K562 (cell line): ENCODE measurements at regions not wholly inside any gene's neighbourhood (a gene's known extent, or its start where the extent isn't known, plus 50 kb on each side); places are given as distances from the start of the nearest gene placed in this dataset.

Experiments
- ATAC-seq: fragments of 200-7000 bp; cut with Tn5 transposase; 3 replicates; pipeline ENCODE4 v1.9.1; 2020; ENCODE audit warnings: moderate library complexity
- BruUV-seq: library from RNA; stranded (reverse); fragments of 400-500 nt; replicated peaks from 2 replicates; lab custom pipeline; 2021; lab: Mats Ljungman, UMichigan
- CTCF ChIA-PET: fragments of 300-600 bp; formaldehyde crosslinking; extraction: SDS; loops from one replicate; lab custom pipeline; 2021; ENCODE audit warnings: low intra/inter-chr PET ratio; lab: Yijun Ruan, JAX
- POLR2A ChIA-PET: fragments of 300-600, 350-650 bp; sonication (Branson Sonifier 250); formaldehyde crosslinking; extraction: SDS; loops from one replicate; lab custom pipeline; 2021; ENCODE audit warnings: antibody characterized with exemption, inconsistent platforms; lab: Yijun Ruan, JAX
- DNase-seq, 4 experiments: peaks; one replicate each; pipeline versions ENCODE4 v3.0.0 to v3.0.0-alpha.2; 2011 to 2018; ENCODE audit warnings: low spot score in 3 of 4, mixed read lengths in 3 of 4; ENCODE audit errors: extremely low read depth in 1 of 4
- FAIRE-seq: peaks from 2 replicates; lab custom pipeline; 2011; peaks lifted over from hg19 to GRCh38; lab: Jason Lieb, UNC
- H2AFZ ChIP-seq: 2 replicates; pipeline ENCODE4 v1.6.0; 2011; ENCODE audit warnings: low read depth, low read length, control low read depth, inconsistent platforms
- H3K27ac ChIP-seq: fragments of 200-600 bp; 3 replicates; pipeline ENCODE4 v1.8.0; 2011; ENCODE audit warnings: low read depth, mild to moderate bottlenecking, control low read depth, inconsistent platforms, low read length, moderate library complexity, mixed read lengths; ENCODE audit errors: extremely low read depth
- H3K27me3 ChIP-seq, 2 experiments: fragments of 300-600 bp in 1 of 2; 2 replicates in 1 of 2; 3 replicates in 1 of 2; pipeline versions ENCODE4 v1.6.0 to v1.8.0; 2011; ENCODE audit warnings: inconsistent platforms in 2 of 2, low read length in 2 of 2, mild to moderate bottlenecking in 1 of 2, mixed read lengths in 1 of 2, moderate library complexity in 1 of 2; ENCODE audit not compliant: control insufficient read depth in 2 of 2, insufficient read depth in 2 of 2
- H3K36me3 ChIP-seq: fragments of 300-600 bp; 3 replicates; pipeline ENCODE4 v1.8.0; 2011; ENCODE audit warnings: mild to moderate bottlenecking, low read length, inconsistent platforms; ENCODE audit not compliant: control insufficient read depth, insufficient read depth
- H3K4me1 ChIP-seq, 2 experiments: fragments of 200-600 bp in 1 of 2; replicated peaks in 1 of 2; 2 replicates in 1 of 2; 3 replicates in 1 of 2; pipeline versions ENCODE4 v1.5.1 to v1.8.0; 2011; ENCODE audit warnings: inconsistent platforms in 2 of 2, low read length in 2 of 2, mild to moderate bottlenecking in 1 of 2, mixed read lengths in 1 of 2, moderate library complexity in 1 of 2; ENCODE audit not compliant: control insufficient read depth in 2 of 2, insufficient read depth in 2 of 2
- H3K4me2 ChIP-seq: 2 replicates; pipeline ENCODE4 v1.6.1; 2011; ENCODE audit warnings: low read length, control low read depth, inconsistent platforms, mixed read lengths; ENCODE audit not compliant: insufficient read depth
- H3K4me3 ChIP-seq: fragments of 200-600 bp; sonication (generic), shearing (Covaris generic); 2 replicates; pipeline ENCODE4 v1.5.1; 2016; ENCODE audit warnings: control low read depth, inconsistent platforms
- H3K79me2 ChIP-seq: fragments of 200-600 bp; 3 replicates; pipeline ENCODE4 v1.8.0; 2011; ENCODE audit warnings: low read length, inconsistent platforms; ENCODE audit not compliant: control insufficient read depth, insufficient read depth
- H3K9ac ChIP-seq, 2 experiments: 2 replicates each; pipeline versions ENCODE4 v1.6.0 to v1.6.1; 2011; ENCODE audit warnings: low read depth in 2 of 2, low read length in 2 of 2, control low read depth in 1 of 2, inconsistent platforms in 1 of 2, mild to moderate bottlenecking in 1 of 2, mixed read lengths in 1 of 2; ENCODE audit not compliant: insufficient read depth in 1 of 2
- H3K9me1 ChIP-seq: one replicate; pipeline ENCODE4 v1.6.0; 2011; ENCODE audit warnings: inconsistent platforms, mild to moderate bottlenecking, low read length, moderate library complexity; ENCODE audit not compliant: control insufficient read depth, insufficient read depth
- H3K9me3 ChIP-seq: replicated peaks from 2 replicates; pipeline ENCODE4 v1.5.1; 2011; ENCODE audit warnings: low read depth, low read length, inconsistent platforms; ENCODE audit not compliant: control insufficient read depth, insufficient read depth
- H4K20me1 ChIP-seq: replicated peaks from 2 replicates; pipeline ENCODE4 v1.6.1; 2011; ENCODE audit warnings: low read length, inconsistent platforms, mixed read lengths; ENCODE audit not compliant: control insufficient read depth, insufficient read depth
- DMBX1 ChIP-seq: fragments of 250-450 bp; sonication (Bioruptor Pico); IDR thresholded peaks from 2 replicates; pipeline ENCODE4 v1.8.0; 2022; ENCODE audit warnings: inconsistent platforms, mild to moderate bottlenecking, moderate library complexity, borderline replicate concordance
- NUFIP1 ChIP-seq: fragments of 450-650 bp; IDR thresholded peaks from 2 replicates; pipeline ENCODE4 v1.6.1; 2018; ENCODE audit not compliant: partially characterized antibody
- RBBP5 ChIP-seq: fragments of 200-600 bp; sonication (generic); IDR thresholded peaks from 2 replicates; pipeline ENCODE4 v1.6.1; 2012; ENCODE audit warnings: borderline replicate concordance, mild to moderate bottlenecking, low read length, control low read depth, inconsistent platforms; ENCODE audit not compliant: insufficient read depth, poor library complexity, severe bottlenecking
- ZBTB33 ChIP-seq: sonication (generic); formaldehyde crosslinking; IDR thresholded peaks from 2 replicates; pipeline ENCODE4 v1.8.1; 2023; ENCODE audit warnings: mild to moderate bottlenecking, missing genetic modification reagents
- ZKSCAN8 ChIP-seq: fragments of 200-800 bp; sonication (Bioruptor generic); IDR thresholded peaks from 2 replicates; pipeline ENCODE4 v1.6.1; 2016; ENCODE audit warnings: missing genetic modification characterization, missing compliant biosample characterization
- ZNF311 ChIP-seq: fragments of 250-450 bp; sonication (Bioruptor Pico); IDR thresholded peaks from 2 replicates; pipeline ENCODE4 v1.4.0; 2020; ENCODE audit warnings: mild to moderate bottlenecking, moderate library complexity
- WGBS: fragments of 100-300 bp; shearing (Covaris generic); methylation state at CpG from one replicate; pipeline ENCODE4 v1.1.6; 2016; ENCODE audit warnings: low coverage, mixed read lengths; ENCODE audit not compliant: insufficient coverage; ENCODE audit errors: missing lambda C conversion rate; 5-methylcytosine and 5-hydroxymethylcytosine counted together
- in situ Hi-C: fragments of 300-500 bp; cut with MboI; formaldehyde crosslinking; loops from 4 replicates; pipeline ENCODE4 v1.15.0; 2018; ENCODE audit warnings: inconsistent platforms, mixed read lengths
- intact Hi-C: fragments of 100-400 bp; cut with micrococcal nuclease; formaldehyde crosslinking; loops from 2 replicates; pipeline ENCODE4 v1.14.2; 2022

DNA sequence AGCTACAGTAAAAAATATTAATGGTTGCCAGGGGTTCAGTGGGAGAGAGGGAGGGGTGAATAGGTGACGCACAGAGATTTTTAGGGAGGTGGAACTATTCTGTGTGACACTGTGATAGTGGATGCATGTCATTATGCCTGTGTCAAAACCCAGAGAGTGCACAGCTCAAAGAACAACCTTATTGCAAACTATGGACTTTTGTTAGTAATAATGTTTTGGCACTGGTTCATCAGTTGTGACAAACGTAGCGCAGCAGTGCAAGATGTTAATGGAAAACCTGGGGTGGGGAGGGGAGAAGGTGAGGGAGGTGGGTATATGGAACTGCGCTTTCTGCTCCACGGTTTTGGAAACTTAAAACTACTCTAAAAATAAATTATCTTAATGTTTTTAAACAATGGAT is 134.6 kb upstream of the RFC3 start:
- no peak overlapping the region for H3K9ac ChIP-seq
- DNase-seq: no peak
- in situ Hi-C loops: no loop called here
- no peak overlapping the region for H3K27ac ChIP-seq
- BruUV-seq: no TSS peak
- H3K36me3 ChIP-seq: no peaks in the 10 kb centered on the region
- H3K4me1 ChIP-seq: no peaks in the 10 kb centered on the region; a peak in 1 of 5 replicates
- H3K9me1 ChIP-seq: no peaks in the 10 kb centered on the region
- H4K20me1 ChIP-seq: no peaks in the 10 kb centered on the region
- ChIA-PET POLR2A (no interaction called here), CTCF (no interaction called here)
- ATAC-seq: no peak
- intact Hi-C loops: no loop called here
- no peak for FAIRE-seq
- no peak overlapping the region for H3K4me2 ChIP-seq
- H2AFZ ChIP-seq: no peak overlapping the region
- H3K4me3 ChIP-seq: no peak overlapping the region
- H3K79me2 ChIP-seq: no peaks in the 10 kb centered on the region
- 0% methylated on average over 4 of the region's 5 CpGs for WGBS
- no peak for TF ChIP-seq ZKSCAN8 (CRISPR knock-in tag)
- TF ChIP-seq NUFIP1: no peak
- TF ChIP-seq, all 486 proteins: peak for 0
- Histone ChIP-seq H3K27me3 (no peaks in the 10 kb centered on the region), H3K9me3 (no peaks in the 10 kb centered on the region)

DNA sequence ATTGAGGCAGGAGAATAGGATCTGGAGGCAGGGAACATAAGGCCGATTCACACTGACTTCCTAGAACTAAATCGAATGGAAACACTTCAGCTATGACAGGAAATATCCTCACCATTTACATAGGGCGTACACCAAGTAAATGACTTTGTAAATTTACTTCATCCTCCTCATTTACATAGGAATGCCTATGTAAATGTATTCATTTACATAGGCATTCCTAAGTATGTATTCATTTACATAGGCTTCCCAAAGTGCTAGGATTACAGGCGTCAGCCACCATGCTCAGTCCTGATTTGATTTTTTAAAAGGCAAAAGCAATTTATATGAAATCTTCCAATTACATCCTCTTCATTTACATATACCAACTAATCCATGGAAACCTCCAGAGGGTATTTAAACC is 133.1 kb upstream of the RFC3 start:
- H3K36me3 ChIP-seq: no peaks in the 10 kb centered on the region
- POLR2A ChIA-PET: no interaction called here
- no peak overlapping the region for H3K4me2 ChIP-seq
- H2AFZ ChIP-seq: no peak overlapping the region
- no peaks in the 10 kb centered on the region for H3K27me3 ChIP-seq
- DNase-seq (no peak), FAIRE-seq (no peak), ATAC-seq (no peak)
- no peaks in the 10 kb centered on the region for H4K20me1 ChIP-seq
- H3K9ac ChIP-seq: no peak overlapping the region
- H3K27ac ChIP-seq: no peak overlapping the region
- TF ChIP-seq ZBTB33 (CRISPR knock-in tag): no peak
- no peak for TF ChIP-seq ZNF311
- no peak for TF ChIP-seq DMBX1
- no peak for TF ChIP-seq RBBP5
- H3K4me1 ChIP-seq: no peaks in the 10 kb centered on the region
- no peak overlapping the region for H3K4me3 ChIP-seq
- intact Hi-C loops (no loop called here), in situ Hi-C loops (no loop called here)
- CTCF ChIA-PET: no interaction called here
- no peaks in the 10 kb centered on the region for H3K9me3 ChIP-seq
- 0% methylated on average over 4 of the region's 4 CpGs for WGBS
- H3K9me1 ChIP-seq: no peaks in the 10 kb centered on the region
- no peaks in the 10 kb centered on the region for H3K79me2 ChIP-seq
- no TSS peak for BruUV-seq
